Liver (tissue), 8 donors: ENCODE measurements at regions not wholly inside any gene's neighbourhood (a gene's known extent, or its start where the extent isn't known, plus 50 kb on each side); places are given as distances from the start of the nearest gene placed in this dataset.

Source experiments
- DNase-seq: peaks from one replicate; pipeline ENCODE4 v3.0.0-alpha.2; 2017; ENCODE audit warnings: low spot score
- H3K27ac ChIP-seq, 2 donors: one replicate each; pipeline ENCODE4 v1.7.0; 2013; ENCODE audit warnings: inconsistent platforms in 2 of 2, low read length in 2 of 2, control low read depth in 1 of 2, low read depth in 1 of 2, mild to moderate bottlenecking in 1 of 2
- H3K27me3 ChIP-seq, 4 donors: one replicate each; pipeline versions ENCODE4 v1.6.1 to v1.7.0; 2013; ENCODE audit warnings: low read length in 3 of 4, inconsistent platforms in 1 of 4, mild to moderate bottlenecking in 1 of 4, moderate library complexity in 1 of 4; ENCODE audit not compliant: control insufficient read depth in 4 of 4, insufficient read depth in 4 of 4
- H3K36me3 ChIP-seq, 4 donors: one replicate each; pipeline versions ENCODE4 v1.6.1 to v1.7.0; 2013; ENCODE audit warnings: low read length in 3 of 4, mild to moderate bottlenecking in 3 of 4, low read depth in 1 of 4, moderate library complexity in 1 of 4; ENCODE audit not compliant: control insufficient read depth in 4 of 4, insufficient read depth in 3 of 4
- H3K4me1 ChIP-seq, 4 donors: one replicate each; pipeline versions ENCODE4 v1.6.1 to v1.7.0; 2013; ENCODE audit warnings: low read length in 3 of 4, mild to moderate bottlenecking in 3 of 4, moderate library complexity in 1 of 4; ENCODE audit not compliant: control insufficient read depth in 4 of 4, insufficient read depth in 4 of 4
- H3K4me3 ChIP-seq, 3 donors: one replicate each; pipeline versions ENCODE4 v1.6.1 to v1.7.0; 2013; ENCODE audit warnings: low read length in 3 of 3, control low read depth in 1 of 3, low read depth in 1 of 3, mild to moderate bottlenecking in 1 of 3
- H3K9ac ChIP-seq, 2 donors: one replicate each; pipeline ENCODE4 v1.7.0; 2013; ENCODE audit warnings: low read length in 2 of 2, mild to moderate bottlenecking in 2 of 2, moderate library complexity in 2 of 2, control low read depth in 1 of 2, low read depth in 1 of 2
- H3K9me3 ChIP-seq, 4 donors: one replicate each; pipeline versions ENCODE4 v1.6.1 to v1.7.0; 2013; ENCODE audit warnings: low read length in 3 of 4; ENCODE audit not compliant: control insufficient read depth in 4 of 4
- EGR1 ChIP-seq, 2 donors: IDR thresholded peaks; 2 replicates each; pipeline ENCODE4 v1.6.1; 2016 to 2018; ENCODE audit warnings: antibody characterized with exemption in 2 of 2, low read depth in 2 of 2
- FOXA2 ChIP-seq: IDR thresholded peaks from 2 replicates; pipeline ENCODE4 v1.6.1; 2016; ENCODE audit warnings: antibody characterized with exemption
- GABPA ChIP-seq, 2 donors: IDR thresholded peaks in 1 of 2; conservative IDR thresholded peaks in 1 of 2; 2 replicates each; pipeline ENCODE4 v1.6.1; 2016; ENCODE audit warnings: antibody characterized with exemption in 2 of 2, mild to moderate bottlenecking in 1 of 2, moderate library complexity in 1 of 2
- HNF4G ChIP-seq: IDR thresholded peaks from 2 replicates; pipeline ENCODE4 v1.6.1; 2016; ENCODE audit warnings: antibody characterized with exemption
- JUND ChIP-seq, 2 donors: IDR thresholded peaks; 2 replicates each; pipeline ENCODE4 v1.6.1; 2016; ENCODE audit warnings: antibody characterized with exemption in 2 of 2
- NR2F2 ChIP-seq: IDR thresholded peaks from 2 replicates; pipeline ENCODE4 v1.6.1; 2016; ENCODE audit warnings: antibody characterized with exemption
- RAD21 ChIP-seq, 2 donors: IDR thresholded peaks; 2 replicates each; pipeline ENCODE4 v1.6.1; 2016; ENCODE audit warnings: antibody characterized with exemption in 2 of 2, mild to moderate bottlenecking in 2 of 2
- RXRA ChIP-seq, 2 donors: IDR thresholded peaks; 2 replicates each; pipeline ENCODE4 v1.6.1; 2017 to 2018; ENCODE audit warnings: antibody characterized with exemption in 2 of 2, mild to moderate bottlenecking in 1 of 2
- SP1 ChIP-seq: IDR thresholded peaks from 2 replicates; pipeline ENCODE4 v1.6.1; 2018; ENCODE audit warnings: antibody characterized with exemption, mild to moderate bottlenecking
- TAF1 ChIP-seq: conservative IDR thresholded peaks from 2 replicates; pipeline ENCODE4 v1.6.1; 2016; ENCODE audit warnings: antibody characterized with exemption, mild to moderate bottlenecking
- YY1 ChIP-seq: IDR thresholded peaks from 2 replicates; pipeline ENCODE4 v1.6.1; 2016; ENCODE audit warnings: antibody characterized with exemption, mild to moderate bottlenecking
- WGBS: extraction: QIAGEN DNeasy Blood & Tissue Kit; methylation state at CpG from one replicate; pipeline ENCODE4 v1.1.7; 2013; 5-methylcytosine and 5-hydroxymethylcytosine counted together
- TF ChIP-seq, protein P1 (sequence below): fragments of 150-350 bp; IDR thresholded peaks from 2 replicates; pipeline ENCODE4 v1.5.1; 2017; ENCODE audit warnings: improper control_type of control experiment, low read depth, low read length; ENCODE audit not compliant: missing input control
- TF ChIP-seq, protein P2 (sequence below): IDR thresholded peaks from 2 replicates; pipeline ENCODE4 v1.6.1; 2016; ENCODE audit warnings: antibody characterized with exemption
- TF ChIP-seq, protein P3 (sequence below): IDR thresholded peaks from 2 replicates; pipeline ENCODE4 v1.6.1; 2016; ENCODE audit warnings: antibody characterized with exemption, mild to moderate bottlenecking
- TF ChIP-seq, protein P4 (sequence below): IDR thresholded peaks from 2 replicates; pipeline ENCODE4 v1.6.1; 2016; ENCODE audit warnings: antibody characterized with exemption
- donor health status: healthy.
- donor health status: healthy.
- donor health status: healthy.
- donor health status: healthy.
- donor health status: healthy.

DNA sequence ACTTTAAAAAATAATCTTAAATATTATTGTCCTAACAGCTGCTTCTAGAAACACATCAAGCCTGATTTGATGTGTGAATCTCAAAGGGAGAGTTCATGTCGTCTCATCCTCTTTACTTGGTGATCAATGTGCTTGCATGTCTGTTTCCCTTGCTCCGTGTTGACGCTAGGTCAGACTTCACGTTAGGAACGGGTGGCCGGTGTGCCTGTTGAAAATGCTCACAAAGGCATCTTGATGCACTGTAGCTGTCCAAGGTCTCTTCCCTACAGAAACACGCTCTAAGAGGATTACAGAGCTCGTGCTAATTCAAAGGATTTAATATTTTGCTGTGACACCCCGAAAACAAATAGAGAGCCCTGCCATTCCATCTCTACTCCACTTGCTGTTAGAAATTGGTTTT lies 84.6 kb downstream of the ID4 start (continued):
- TF ChIP-seq FOXA2 (no peak), NR2F2 (no peak), HNF4G (no peak), YY1 (no peak), GABPA (IDR thresholded peaks at IDR 0.05 in 1 of 2, conservative IDR thresholded peaks at IDR 0.05 in 1 of 2) (no peak), RXRA (IDR thresholded peaks at IDR 0.05) (no peak)

DNA sequence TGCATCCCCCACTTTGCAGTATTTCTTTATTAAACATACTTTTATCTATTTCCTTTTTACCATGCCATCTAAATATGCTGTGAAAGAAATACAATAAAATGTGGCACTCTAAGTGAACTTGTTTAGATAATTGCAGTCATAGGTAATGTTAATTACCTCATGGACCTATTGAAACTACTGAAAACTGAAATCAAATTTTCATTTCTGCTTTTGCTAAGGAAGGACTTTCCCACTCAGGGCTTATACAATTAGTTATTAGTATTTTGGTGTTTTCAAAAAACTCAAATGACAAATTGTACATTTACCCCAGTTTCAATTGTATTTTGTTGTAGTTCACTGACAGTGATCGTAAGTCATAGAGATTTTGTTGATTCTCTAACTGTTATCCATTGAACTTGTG lies 88.4 kb downstream of the ID4 start:
- 81% methylated on average over 1 of the region's 1 CpG for WGBS
- peaks cover 0 to 5% (median 2%) of the 10 kb centered on the region in 4 donors for H3K27me3 ChIP-seq
- no peak overlapping the region for H3K27ac ChIP-seq
- DNase-seq = no peak
- no peak overlapping the region for H3K9ac ChIP-seq
- no peaks in the 10 kb centered on the region for H3K9me3 ChIP-seq
- TF ChIP-seq JUND (IDR thresholded peaks at IDR 0.05) (no peak), SP1 (no peak), NR2F2 (no peak), RXRA (IDR thresholded peaks at IDR 0.05) (no peak), EGR1 (IDR thresholded peaks at IDR 0.05; ENCODE audit: low read depth in 2 of 2) (no peak), RAD21 (IDR thresholded peaks at IDR 0.05) (no peak)
- TF ChIP-seq, protein P1, sequence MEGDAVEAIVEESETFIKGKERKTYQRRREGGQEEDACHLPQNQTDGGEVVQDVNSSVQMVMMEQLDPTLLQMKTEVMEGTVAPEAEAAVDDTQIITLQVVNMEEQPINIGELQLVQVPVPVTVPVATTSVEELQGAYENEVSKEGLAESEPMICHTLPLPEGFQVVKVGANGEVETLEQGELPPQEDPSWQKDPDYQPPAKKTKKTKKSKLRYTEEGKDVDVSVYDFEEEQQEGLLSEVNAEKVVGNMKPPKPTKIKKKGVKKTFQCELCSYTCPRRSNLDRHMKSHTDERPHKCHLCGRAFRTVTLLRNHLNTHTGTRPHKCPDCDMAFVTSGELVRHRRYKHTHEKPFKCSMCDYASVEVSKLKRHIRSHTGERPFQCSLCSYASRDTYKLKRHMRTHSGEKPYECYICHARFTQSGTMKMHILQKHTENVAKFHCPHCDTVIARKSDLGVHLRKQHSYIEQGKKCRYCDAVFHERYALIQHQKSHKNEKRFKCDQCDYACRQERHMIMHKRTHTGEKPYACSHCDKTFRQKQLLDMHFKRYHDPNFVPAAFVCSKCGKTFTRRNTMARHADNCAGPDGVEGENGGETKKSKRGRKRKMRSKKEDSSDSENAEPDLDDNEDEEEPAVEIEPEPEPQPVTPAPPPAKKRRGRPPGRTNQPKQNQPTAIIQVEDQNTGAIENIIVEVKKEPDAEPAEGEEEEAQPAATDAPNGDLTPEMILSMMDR = no peak
- TF ChIP-seq, protein P2, sequence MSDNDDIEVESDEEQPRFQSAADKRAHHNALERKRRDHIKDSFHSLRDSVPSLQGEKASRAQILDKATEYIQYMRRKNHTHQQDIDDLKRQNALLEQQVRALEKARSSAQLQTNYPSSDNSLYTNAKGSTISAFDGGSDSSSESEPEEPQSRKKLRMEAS = no peak
- no peaks in the 10 kb centered on the region for H3K36me3 ChIP-seq
- H3K4me3 ChIP-seq = no peak overlapping the region
- H3K4me1 ChIP-seq = no peaks in the 10 kb centered on the region

DNA sequence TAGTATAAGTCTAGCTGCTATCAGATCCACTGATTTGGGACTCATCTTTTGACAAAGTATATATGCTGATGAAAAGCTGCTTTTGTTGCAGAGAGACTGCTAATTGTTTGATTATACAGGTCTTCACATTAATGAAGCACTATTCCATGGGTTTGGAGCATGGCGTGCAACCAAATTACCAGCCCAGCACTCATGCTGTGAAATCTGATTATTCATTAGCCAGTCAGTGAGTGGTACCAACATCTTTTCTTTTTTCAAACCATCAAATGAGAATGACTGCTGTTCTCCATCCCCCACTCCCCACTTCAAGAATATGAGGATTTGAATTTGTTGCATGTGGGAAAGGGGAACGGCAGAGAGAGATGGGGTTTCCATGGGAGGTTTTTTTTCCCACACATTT lies 91.3 kb downstream of the ID4 start:
- Histone ChIP-seq H3K9me3 (no peaks in the 10 kb centered on the region), H3K4me1 (no peaks in the 10 kb centered on the region), H3K27me3 (peaks cover 0 to 5% (median 1%) of the 10 kb centered on the region in 4 donors), H3K36me3 (no peaks in the 10 kb centered on the region), H3K4me3 (no peak overlapping the region), H3K9ac (no peak overlapping the region), H3K27ac (no peak overlapping the region)
- WGBS = 61% methylated on average over 2 of the region's 2 CpGs
- DNase-seq = no peak
- TF ChIP-seq RAD21 (IDR thresholded peaks at IDR 0.05) (no peak), TAF1 (no peak), EGR1 (IDR thresholded peaks at IDR 0.05; ENCODE audit: low read depth in 2 of 2) (no peak), HNF4G (no peak)
- TF ChIP-seq, protein P2 = no peak
- TF ChIP-seq, protein P3, sequence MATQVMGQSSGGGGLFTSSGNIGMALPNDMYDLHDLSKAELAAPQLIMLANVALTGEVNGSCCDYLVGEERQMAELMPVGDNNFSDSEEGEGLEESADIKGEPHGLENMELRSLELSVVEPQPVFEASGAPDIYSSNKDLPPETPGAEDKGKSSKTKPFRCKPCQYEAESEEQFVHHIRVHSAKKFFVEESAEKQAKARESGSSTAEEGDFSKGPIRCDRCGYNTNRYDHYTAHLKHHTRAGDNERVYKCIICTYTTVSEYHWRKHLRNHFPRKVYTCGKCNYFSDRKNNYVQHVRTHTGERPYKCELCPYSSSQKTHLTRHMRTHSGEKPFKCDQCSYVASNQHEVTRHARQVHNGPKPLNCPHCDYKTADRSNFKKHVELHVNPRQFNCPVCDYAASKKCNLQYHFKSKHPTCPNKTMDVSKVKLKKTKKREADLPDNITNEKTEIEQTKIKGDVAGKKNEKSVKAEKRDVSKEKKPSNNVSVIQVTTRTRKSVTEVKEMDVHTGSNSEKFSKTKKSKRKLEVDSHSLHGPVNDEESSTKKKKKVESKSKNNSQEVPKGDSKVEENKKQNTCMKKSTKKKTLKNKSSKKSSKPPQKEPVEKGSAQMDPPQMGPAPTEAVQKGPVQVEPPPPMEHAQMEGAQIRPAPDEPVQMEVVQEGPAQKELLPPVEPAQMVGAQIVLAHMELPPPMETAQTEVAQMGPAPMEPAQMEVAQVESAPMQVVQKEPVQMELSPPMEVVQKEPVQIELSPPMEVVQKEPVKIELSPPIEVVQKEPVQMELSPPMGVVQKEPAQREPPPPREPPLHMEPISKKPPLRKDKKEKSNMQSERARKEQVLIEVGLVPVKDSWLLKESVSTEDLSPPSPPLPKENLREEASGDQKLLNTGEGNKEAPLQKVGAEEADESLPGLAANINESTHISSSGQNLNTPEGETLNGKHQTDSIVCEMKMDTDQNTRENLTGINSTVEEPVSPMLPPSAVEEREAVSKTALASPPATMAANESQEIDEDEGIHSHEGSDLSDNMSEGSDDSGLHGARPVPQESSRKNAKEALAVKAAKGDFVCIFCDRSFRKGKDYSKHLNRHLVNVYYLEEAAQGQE = no peak
- TF ChIP-seq, protein P4, sequence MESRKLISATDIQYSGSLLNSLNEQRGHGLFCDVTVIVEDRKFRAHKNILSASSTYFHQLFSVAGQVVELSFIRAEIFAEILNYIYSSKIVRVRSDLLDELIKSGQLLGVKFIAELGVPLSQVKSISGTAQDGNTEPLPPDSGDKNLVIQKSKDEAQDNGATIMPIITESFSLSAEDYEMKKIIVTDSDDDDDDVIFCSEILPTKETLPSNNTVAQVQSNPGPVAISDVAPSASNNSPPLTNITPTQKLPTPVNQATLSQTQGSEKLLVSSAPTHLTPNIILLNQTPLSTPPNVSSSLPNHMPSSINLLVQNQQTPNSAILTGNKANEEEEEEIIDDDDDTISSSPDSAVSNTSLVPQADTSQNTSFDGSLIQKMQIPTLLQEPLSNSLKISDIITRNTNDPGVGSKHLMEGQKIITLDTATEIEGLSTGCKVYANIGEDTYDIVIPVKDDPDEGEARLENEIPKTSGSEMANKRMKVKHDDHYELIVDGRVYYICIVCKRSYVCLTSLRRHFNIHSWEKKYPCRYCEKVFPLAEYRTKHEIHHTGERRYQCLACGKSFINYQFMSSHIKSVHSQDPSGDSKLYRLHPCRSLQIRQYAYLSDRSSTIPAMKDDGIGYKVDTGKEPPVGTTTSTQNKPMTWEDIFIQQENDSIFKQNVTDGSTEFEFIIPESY = no peak
